ENCODE measurements at regions not wholly inside any gene's neighbourhood (a gene's known extent, or its start where the extent isn't known, plus 50 kb on each side); places are given as distances from the start of the nearest gene placed in this dataset.

GRCh38 chr1:228887101-228887500 is 151.8 kb downstream of the RHOU start:
- H3K4me1 ChIP-seq (ENCODE audit: control insufficient read depth in 1 of 2, insufficient read depth in 2 of 2, low read length in 2 of 2), result no peaks in the 10 kb centered on the region
- H3K79me2 ChIP-seq (ENCODE audit: insufficient read depth, low read length), result no peaks in the 10 kb centered on the region
- no peaks in the 10 kb centered on the region for H3K36me3 ChIP-seq (replicated peaks in 1 of 2; ENCODE audit: control insufficient read depth in 1 of 2, insufficient read depth in 2 of 2, low read length in 2 of 2)
- H3K27ac ChIP-seq (ENCODE audit: low read depth in 1 of 2, low read length in 2 of 2), result no peak overlapping the region
- Mint-ChIP-seq H3K4me1 (no peaks in the 10 kb centered on the region), H3K9me3 (peaks cover 7 to 16% (median 10%) of the 10 kb centered on the region in 7 donors), H3K27ac (no peak overlapping the region), H3K36me3 (peaks cover 3 to 8% of the 10 kb centered on the region in 2 donors), H3K4me3 (no peak overlapping the region), H3K27me3 (ENCODE audit: low read depth in 3 of 3) (peaks cover 0 to 2% (median 1%) of the 10 kb centered on the region in 3 donors)
- intact Hi-C loops (cut with micrococcal nuclease), result no loop called here
- H2AFZ ChIP-seq (ENCODE audit: insufficient read depth, low read depth, low read length, poor library complexity, severe bottlenecking), result no peak overlapping the region
- H3K4me3 ChIP-seq (replicated peaks in 1 of 3; ENCODE audit: low read depth in 2 of 3, low read length in 3 of 3), result no peak overlapping the region
- H3K9ac ChIP-seq (ENCODE audit: insufficient read depth, low read length, poor library complexity, severe bottlenecking), result no peak overlapping the region
- no peaks in the 10 kb centered on the region for H3K27me3 ChIP-seq (ENCODE audit: control insufficient read depth in 2 of 2, insufficient read depth in 2 of 2, low read length in 2 of 2)
- WGBS (ENCODE audit: insufficient coverage), result no CpG with 5 or more reads among the region's 5 CpGs
- TF ChIP-seq, protein P1, sequence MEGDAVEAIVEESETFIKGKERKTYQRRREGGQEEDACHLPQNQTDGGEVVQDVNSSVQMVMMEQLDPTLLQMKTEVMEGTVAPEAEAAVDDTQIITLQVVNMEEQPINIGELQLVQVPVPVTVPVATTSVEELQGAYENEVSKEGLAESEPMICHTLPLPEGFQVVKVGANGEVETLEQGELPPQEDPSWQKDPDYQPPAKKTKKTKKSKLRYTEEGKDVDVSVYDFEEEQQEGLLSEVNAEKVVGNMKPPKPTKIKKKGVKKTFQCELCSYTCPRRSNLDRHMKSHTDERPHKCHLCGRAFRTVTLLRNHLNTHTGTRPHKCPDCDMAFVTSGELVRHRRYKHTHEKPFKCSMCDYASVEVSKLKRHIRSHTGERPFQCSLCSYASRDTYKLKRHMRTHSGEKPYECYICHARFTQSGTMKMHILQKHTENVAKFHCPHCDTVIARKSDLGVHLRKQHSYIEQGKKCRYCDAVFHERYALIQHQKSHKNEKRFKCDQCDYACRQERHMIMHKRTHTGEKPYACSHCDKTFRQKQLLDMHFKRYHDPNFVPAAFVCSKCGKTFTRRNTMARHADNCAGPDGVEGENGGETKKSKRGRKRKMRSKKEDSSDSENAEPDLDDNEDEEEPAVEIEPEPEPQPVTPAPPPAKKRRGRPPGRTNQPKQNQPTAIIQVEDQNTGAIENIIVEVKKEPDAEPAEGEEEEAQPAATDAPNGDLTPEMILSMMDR (IDR thresholded peaks at IDR 0.05), result no peak
- no peak overlapping the region for H3K4me2 ChIP-seq (replicated peaks; ENCODE audit: extremely low read depth, low read length, poor library complexity, severe bottlenecking)
- peaks cover 0 to 8% of the 10 kb centered on the region in 2 donors for H3K9me3 ChIP-seq (replicated peaks in 1 of 2; ENCODE audit: control insufficient read depth in 1 of 2, insufficient read depth in 1 of 2, low read length in 2 of 2)
- no peak for DNase-seq
- H4K20me1 ChIP-seq (ENCODE audit: insufficient read depth, low read length), result no peaks in the 10 kb centered on the region

- Histone ChIP-seq H3K4me1 (ENCODE audit: control insufficient read depth in 1 of 2, insufficient read depth in 2 of 2, low read length in 2 of 2) (no peaks in the 10 kb centered on the region), H3K9ac (ENCODE audit: insufficient read depth, low read length, poor library complexity, severe bottlenecking) (no peak overlapping the region), H3K36me3 (replicated peaks in 1 of 2; ENCODE audit: control insufficient read depth in 1 of 2, insufficient read depth in 2 of 2, low read length in 2 of 2) (no peaks in the 10 kb centered on the region), H3K9me3 (replicated peaks in 1 of 2; ENCODE audit: control insufficient read depth in 1 of 2, insufficient read depth in 1 of 2, low read length in 2 of 2) (peaks cover 0 to 8% of the 10 kb centered on the region in 2 donors), H3K79me2 (ENCODE audit: insufficient read depth, low read length) (no peaks in the 10 kb centered on the region), H3K4me3 (replicated peaks in 1 of 3; ENCODE audit: low read depth in 2 of 3, low read length in 3 of 3) (no peak overlapping the region), H2AFZ (ENCODE audit: insufficient read depth, low read depth, low read length, poor library complexity, severe bottlenecking) (no peak overlapping the region), H3K4me2 (replicated peaks; ENCODE audit: extremely low read depth, low read length, poor library complexity, severe bottlenecking) (no peak overlapping the region), H3K27ac (ENCODE audit: low read depth in 1 of 2, low read length in 2 of 2) (no peak overlapping the region), H4K20me1 (ENCODE audit: insufficient read depth, low read length) (no peaks in the 10 kb centered on the region), H3K27me3 (ENCODE audit: control insufficient read depth in 2 of 2, insufficient read depth in 2 of 2, low read length in 2 of 2) (no peaks in the 10 kb centered on the region)
- Mint-ChIP-seq H3K4me3 (no peak overlapping the region), H3K27ac (no peak overlapping the region), H3K4me1 (no peaks in the 10 kb centered on the region), H3K36me3 (peaks cover 3 to 8% of the 10 kb centered on the region in 2 donors), H3K27me3 (ENCODE audit: low read depth in 3 of 3) (peaks cover 0 to 2% (median 1%) of the 10 kb centered on the region in 3 donors), H3K9me3 (peaks cover 7 to 14% (median 10%) of the 10 kb centered on the region in 7 donors)
- TF ChIP-seq, protein P1 (IDR thresholded peaks at IDR 0.05), result no peak
- intact Hi-C loops (cut with micrococcal nuclease), result no loop called here
- WGBS (ENCODE audit: insufficient coverage), result no CpG with 5 or more reads among the region's 1 CpG
- no peak for DNase-seq
Measured at GRCh38 chr1:228887960-228888359, 152.7 kb downstream of the RHOU start.

Measured in CD14-positive monocyte (primary cell).